ENCODE measurements at regions not wholly inside any gene's neighbourhood (a gene's known extent, or its start where the extent isn't known, plus 50 kb on each side); places are given as distances from the start of the nearest gene placed in this dataset.
"Not testable (repeated sequence)": the region's sequence is repeated elsewhere in the genome, so short reads cannot be mapped to it uniquely, and the experiment has no call there.

DNA sequence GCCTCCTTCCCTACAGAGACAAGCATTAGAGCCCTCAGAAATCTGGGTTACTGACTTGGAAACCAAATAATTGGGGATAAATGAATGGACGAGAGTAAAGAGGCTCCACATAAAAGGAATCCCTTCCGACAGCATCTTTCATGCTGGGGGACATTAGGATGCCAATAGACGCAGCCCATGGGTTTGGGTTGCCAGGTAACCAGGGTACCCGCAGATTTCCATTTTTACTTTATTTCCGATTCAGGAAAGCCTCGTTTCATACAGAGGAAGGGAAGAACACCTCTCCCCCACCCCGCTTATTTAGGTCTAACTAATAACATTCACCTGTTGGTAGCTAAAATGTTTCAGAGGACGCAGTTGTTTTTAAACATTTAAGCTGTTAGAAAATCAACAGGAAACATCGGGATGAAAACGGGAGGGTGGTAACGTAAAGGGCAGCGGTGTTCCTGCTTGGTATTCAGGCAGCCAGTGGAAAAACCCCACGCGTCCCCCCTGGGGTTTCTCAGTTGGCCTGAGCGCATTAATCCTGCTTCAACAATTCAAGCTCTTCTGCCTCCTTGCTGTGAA is 179.5 kb downstream of the YTHDC2 start:
- intact Hi-C loops (cut with DNase I; ENCODE audit: low total_unique reads) = no loop called here
- no peak overlapping the region for H3K27ac ChIP-seq
- TF ChIP-seq, protein P1, sequence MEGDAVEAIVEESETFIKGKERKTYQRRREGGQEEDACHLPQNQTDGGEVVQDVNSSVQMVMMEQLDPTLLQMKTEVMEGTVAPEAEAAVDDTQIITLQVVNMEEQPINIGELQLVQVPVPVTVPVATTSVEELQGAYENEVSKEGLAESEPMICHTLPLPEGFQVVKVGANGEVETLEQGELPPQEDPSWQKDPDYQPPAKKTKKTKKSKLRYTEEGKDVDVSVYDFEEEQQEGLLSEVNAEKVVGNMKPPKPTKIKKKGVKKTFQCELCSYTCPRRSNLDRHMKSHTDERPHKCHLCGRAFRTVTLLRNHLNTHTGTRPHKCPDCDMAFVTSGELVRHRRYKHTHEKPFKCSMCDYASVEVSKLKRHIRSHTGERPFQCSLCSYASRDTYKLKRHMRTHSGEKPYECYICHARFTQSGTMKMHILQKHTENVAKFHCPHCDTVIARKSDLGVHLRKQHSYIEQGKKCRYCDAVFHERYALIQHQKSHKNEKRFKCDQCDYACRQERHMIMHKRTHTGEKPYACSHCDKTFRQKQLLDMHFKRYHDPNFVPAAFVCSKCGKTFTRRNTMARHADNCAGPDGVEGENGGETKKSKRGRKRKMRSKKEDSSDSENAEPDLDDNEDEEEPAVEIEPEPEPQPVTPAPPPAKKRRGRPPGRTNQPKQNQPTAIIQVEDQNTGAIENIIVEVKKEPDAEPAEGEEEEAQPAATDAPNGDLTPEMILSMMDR (IDR thresholded peaks at IDR 0.05) = no peak
- H3K9me3 ChIP-seq = no peaks in the 10 kb centered on the region
- DNase-seq = no peak
- peaks cover 0 to 8% of the 10 kb centered on the region in 2 donors for H3K27me3 ChIP-seq
- H3K4me1 ChIP-seq = peaks cover 0 to 5% (median 0%) of the 10 kb centered on the region in 4 donors
- no peaks in the 10 kb centered on the region for H3K36me3 ChIP-seq
- no peak overlapping the region for H3K4me3 ChIP-seq

DNA sequence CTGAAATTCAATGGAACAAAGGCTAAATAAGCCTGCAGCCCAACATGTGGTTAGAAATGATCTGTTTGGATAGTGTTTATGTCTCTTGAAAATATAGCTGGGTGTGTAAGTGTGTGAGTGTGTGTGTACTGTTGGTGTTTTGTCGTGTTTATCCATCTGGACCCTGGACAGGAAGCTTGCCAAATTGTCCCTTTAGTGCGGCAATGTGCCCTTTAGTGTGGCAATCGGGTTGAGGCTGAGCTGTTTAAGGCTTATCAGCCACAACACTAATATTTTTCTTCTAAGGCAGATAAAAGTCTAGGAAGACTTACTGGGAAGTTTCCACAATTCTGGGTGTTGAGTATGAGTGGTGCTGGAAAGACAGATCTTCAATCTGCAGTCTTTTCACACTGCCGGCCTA is 180.2 kb downstream of the YTHDC2 start:
- no peak for DNase-seq
- H3K36me3 ChIP-seq = no peaks in the 10 kb centered on the region
- H3K27me3 ChIP-seq = peaks cover 0 to 8% of the 10 kb centered on the region in 2 donors
- no peak overlapping the region for H3K4me3 ChIP-seq
- TF ChIP-seq, protein P1 (IDR thresholded peaks at IDR 0.05) = no peak
- no peaks in the 10 kb centered on the region for H3K9me3 ChIP-seq
- peaks cover 0 to 5% (median 0%) of the 10 kb centered on the region in 4 donors for H3K4me1 ChIP-seq
- H3K27ac ChIP-seq = no peak overlapping the region
- intact Hi-C loops (cut with DNase I; ENCODE audit: low total_unique reads) = no loop called here

DNA sequence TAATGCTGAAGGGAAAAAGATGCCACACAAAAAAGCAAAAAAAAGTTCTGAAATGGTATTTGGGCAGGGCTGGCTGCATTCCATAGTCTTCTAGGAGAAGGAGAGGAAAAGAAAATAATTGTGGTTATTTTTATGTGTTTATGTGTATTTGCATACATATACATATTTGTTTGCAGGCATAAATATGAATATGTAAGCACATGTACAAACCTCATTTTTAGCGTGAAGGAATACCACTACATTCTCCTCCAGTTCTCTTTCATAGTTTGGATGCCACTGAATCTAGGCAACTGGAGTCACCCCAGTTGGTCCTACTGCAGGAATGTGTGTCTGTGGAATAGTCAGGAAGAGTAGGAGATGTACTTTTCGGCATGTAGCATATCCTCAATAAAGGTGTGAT is 181.1 kb downstream of the YTHDC2 start:
- Histone ChIP-seq H3K9me3 (no peaks in the 10 kb centered on the region), H3K27ac (no peak overlapping the region), H3K36me3 (no peaks in the 10 kb centered on the region), H3K4me3 (no peak overlapping the region), H3K4me1 (peaks cover 0 to 5% (median 0%) of the 10 kb centered on the region in 4 donors), H3K27me3 (peaks cover 0 to 8% of the 10 kb centered on the region in 2 donors)
- DNase-seq = no peak
- intact Hi-C loops (cut with DNase I; ENCODE audit: low total_unique reads) = no loop called here
- TF ChIP-seq, protein P1 (IDR thresholded peaks at IDR 0.05) = no peak

DNA sequence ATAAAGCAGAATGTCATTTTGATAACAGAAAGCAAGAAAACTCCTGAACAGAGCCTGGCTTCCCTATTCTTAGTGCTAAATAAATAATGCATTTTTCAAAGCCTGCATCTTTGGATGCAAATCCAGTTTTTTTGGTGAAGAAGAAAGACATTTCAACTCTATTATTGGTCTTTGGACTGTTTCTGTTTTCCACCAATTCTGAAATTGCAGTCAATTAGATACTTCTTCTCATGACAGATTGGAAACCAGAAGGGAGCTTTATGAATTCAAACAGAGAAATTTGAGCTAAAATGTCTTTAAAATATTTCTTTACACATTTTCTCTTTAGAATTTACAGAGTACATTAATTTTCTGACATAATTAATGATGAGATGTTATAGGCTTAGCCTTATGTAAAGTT is 189.8 kb downstream of the YTHDC2 start:
- TF ChIP-seq, protein P1 (IDR thresholded peaks at IDR 0.05) = no peak
- H3K9me3 ChIP-seq = peaks cover 0 to 19% (median 0%) of the 10 kb centered on the region in 3 donors
- H3K4me3 ChIP-seq = no peak overlapping the region
- intact Hi-C loops (cut with DNase I; ENCODE audit: low total_unique reads) = no loop called here
- DNase-seq = no peak
- no peaks in the 10 kb centered on the region for H3K36me3 ChIP-seq
- no peaks in the 10 kb centered on the region for H3K4me1 ChIP-seq
- no peaks in the 10 kb centered on the region for H3K27me3 ChIP-seq
- H3K27ac ChIP-seq = no peak overlapping the region

DNA sequence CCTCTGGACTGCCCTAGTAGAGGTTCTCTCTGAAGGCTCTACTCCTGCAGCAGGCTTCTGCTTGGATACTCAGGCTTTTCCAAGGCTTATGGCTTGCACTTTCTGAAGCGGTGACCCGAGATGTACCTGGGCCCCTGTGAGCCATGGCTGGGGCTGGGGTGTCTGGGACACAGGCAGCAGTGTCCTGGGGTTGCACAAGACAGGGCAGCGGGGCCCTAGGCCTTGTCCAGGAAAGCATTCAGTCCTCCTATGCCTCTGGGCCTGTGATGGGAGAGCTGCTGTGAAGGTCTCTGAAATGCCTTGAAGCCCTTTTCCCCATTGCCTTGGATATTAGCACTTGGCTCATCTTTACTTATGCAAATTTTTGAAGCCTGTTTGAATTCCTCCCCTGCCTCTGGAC is 192.2 kb downstream of the YTHDC2 start:
- H3K36me3 ChIP-seq = no peaks in the 10 kb centered on the region
- TF ChIP-seq, protein P1 (IDR thresholded peaks at IDR 0.05) = no peak
- no peaks in the 10 kb centered on the region for H3K4me1 ChIP-seq
- no peaks in the 10 kb centered on the region for H3K27me3 ChIP-seq
- intact Hi-C loops (cut with DNase I; ENCODE audit: low total_unique reads) = no loop called here
- H3K27ac ChIP-seq = no peak overlapping the region
- H3K4me3 ChIP-seq = no peak overlapping the region
- H3K9me3 ChIP-seq = peaks cover 0 to 19% (median 0%) of the 10 kb centered on the region in 3 donors
- no peak for DNase-seq

DNA sequence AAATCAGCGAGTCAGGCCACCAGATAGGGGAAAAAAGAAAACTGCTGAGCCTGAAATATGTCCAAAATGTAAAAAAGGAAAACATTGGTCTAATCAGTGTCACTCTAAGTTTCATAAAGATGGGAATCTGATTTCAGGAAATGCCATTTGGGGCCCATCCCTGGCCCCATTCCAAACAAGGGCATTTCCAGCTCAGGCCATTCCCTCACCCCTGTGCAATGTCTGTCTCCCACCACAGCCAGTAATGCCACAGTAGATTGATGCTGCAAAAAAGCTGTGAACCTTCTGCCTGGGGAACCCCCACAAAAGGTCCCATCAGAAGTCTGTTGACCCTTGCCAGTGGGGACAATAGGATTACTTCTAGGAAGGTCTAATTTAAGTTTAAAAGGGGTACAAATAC is 199.6 kb downstream of the YTHDC2 start:
- intact Hi-C loops (cut with DNase I; ENCODE audit: low total_unique reads) = no loop called here
- Histone ChIP-seq H3K4me3 (no peak overlapping the region), H3K9me3 (peaks cover 0 to 8% (median 0%) of the 10 kb centered on the region in 3 donors), H3K27ac (no peak overlapping the region), H3K27me3 (no peaks in the 10 kb centered on the region), H3K4me1 (no peaks in the 10 kb centered on the region), H3K36me3 (no peaks in the 10 kb centered on the region)
- DNase-seq = no peak
- TF ChIP-seq, protein P1 (IDR thresholded peaks at IDR 0.05) = no peak

DNA sequence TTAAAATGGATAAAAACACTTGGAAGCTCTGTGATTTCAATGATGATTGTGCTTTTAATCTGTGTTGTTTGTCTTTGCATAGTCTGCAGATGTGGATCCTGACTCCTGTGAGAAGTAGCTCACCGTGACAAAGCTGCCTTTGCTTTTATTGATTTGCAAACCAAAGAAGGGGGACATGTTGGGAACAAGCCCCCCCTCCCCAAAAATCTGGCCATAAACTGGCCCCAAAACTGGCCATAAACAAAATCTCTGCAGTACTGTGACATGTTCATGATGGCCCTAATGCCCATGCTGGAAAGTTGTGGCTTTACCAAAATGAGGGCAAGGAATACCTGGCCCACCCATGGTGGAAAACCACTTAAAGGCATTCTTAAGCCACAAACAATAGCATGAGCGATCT is 202.4 kb downstream of the YTHDC2 start:
- H3K9me3 ChIP-seq; intact Hi-C loops (cut with DNase I; ENCODE audit: low total_unique reads); H3K4me1 ChIP-seq; DNase-seq; H3K4me3 ChIP-seq; H3K27ac ChIP-seq; H3K36me3 ChIP-seq; H3K27me3 ChIP-seq: not testable (repeated sequence)
